GM10248 (cell line): ENCODE measurements at regions not wholly inside any gene's neighbourhood (a gene's known extent, or its start where the extent isn't known, plus 50 kb on each side); places are given as distances from the start of the nearest gene placed in this dataset.

Source experiments
- CTCF ChIA-PET: fragments of 300-600 bp; sonication (Branson Sonifier 250); formaldehyde crosslinking; extraction: SDS; loops from one replicate; lab custom pipeline; 2021; ENCODE audit warnings: antibody characterized with exemption; lab: Yijun Ruan, JAX
- POLR2A ChIA-PET: fragments of 350-650 bp; sonication (Branson Sonifier 250); formaldehyde crosslinking; extraction: SDS; loops from one replicate; lab custom pipeline; 2020; ENCODE audit warnings: antibody characterized with exemption; lab: Yijun Ruan, JAX
- DNase-seq: peaks from one replicate; pipeline ENCODE4 v3.0.0; 2012; ENCODE audit errors: extremely low spot score
- TF ChIP-seq, protein P1 (sequence below): IDR thresholded peaks from 2 replicates; pipeline ENCODE4 v1.5.1; 2012; ENCODE audit warnings: mild to moderate bottlenecking, low read depth; ENCODE audit errors: extremely low read depth, missing control alignments, control extremely low read depth

DNA sequence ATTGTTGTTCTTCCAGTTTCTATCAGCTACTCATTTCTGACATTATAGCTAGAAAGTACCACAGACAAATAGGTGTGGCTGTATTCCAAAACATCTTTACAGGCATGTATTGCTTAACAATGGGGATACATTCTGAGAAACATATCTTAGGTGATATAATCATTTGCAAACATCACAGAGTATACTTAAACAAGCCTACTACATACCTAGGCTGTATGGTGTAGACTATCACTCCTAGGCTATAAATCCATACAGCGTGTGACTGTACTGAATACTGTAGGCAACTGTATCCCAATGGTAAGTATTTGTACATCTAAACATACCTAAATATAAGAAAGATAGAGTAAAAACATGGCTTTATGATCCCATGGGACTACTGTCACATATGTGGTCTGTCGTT lies 231.8 kb downstream of the ETS1 start:
- TF ChIP-seq, protein P1, sequence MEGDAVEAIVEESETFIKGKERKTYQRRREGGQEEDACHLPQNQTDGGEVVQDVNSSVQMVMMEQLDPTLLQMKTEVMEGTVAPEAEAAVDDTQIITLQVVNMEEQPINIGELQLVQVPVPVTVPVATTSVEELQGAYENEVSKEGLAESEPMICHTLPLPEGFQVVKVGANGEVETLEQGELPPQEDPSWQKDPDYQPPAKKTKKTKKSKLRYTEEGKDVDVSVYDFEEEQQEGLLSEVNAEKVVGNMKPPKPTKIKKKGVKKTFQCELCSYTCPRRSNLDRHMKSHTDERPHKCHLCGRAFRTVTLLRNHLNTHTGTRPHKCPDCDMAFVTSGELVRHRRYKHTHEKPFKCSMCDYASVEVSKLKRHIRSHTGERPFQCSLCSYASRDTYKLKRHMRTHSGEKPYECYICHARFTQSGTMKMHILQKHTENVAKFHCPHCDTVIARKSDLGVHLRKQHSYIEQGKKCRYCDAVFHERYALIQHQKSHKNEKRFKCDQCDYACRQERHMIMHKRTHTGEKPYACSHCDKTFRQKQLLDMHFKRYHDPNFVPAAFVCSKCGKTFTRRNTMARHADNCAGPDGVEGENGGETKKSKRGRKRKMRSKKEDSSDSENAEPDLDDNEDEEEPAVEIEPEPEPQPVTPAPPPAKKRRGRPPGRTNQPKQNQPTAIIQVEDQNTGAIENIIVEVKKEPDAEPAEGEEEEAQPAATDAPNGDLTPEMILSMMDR, result no peak
- ChIA-PET CTCF (interaction anchor here (1.0 to 1.5 kb wide), 2 partner anchors 13 to 20 kb away, joined by 3 to 6 read pairs; no protein-coding TSS in a partner anchor), POLR2A (no interaction called here)
- no peak for DNase-seq

DNA sequence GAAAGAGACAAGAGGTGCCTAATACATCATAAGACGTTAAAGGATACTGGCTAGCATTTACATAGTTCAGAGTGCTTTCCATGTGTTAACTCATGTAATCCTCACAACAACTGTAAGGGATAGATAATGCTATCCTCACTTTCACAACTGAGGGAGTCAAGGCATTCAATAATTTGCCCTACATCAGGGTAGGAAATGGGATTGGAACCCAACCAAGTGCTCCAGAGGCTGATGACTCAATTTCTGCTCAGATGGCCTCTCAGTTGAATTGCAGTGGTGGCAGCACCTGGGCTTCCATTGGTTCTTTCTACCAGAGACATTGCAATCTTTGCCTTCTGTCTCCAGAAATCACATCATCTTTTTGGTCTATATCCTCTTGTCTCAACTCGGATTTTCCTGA lies 232.9 kb downstream of the ETS1 start:
- POLR2A ChIA-PET, result no interaction called here
- DNase-seq, result no peak
- TF ChIP-seq, protein P1, result no peak
- CTCF ChIA-PET, result interaction anchor here (1.5 kb wide), 2 partner anchors 12 to 31 kb away, joined by 3 to 6 read pairs; no protein-coding TSS in a partner anchor

DNA sequence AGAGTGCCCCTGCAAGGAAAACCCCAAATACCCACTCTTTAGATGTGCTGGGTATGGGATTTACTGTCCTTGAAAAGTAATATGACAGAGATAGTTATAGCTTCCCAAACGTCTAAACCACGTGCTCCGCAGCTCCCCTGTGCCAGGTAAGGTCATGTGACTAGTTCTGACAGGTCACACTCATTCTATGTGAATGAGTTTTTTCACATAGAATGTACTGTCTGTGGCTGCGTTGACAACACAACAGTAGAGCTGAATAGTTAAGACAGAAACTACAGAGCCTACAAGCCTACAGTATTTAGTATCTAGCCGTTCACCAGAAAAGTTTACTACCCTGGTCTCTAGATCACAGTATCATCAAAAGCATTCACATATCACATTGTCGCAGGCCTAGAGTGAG lies 236.2 kb downstream of the ETS1 start:
- CTCF ChIA-PET, result interaction anchor here (0.7 to 1.2 kb wide), 3 partner anchors 10 to 12 kb away, joined by 3 read pairs; no protein-coding TSS in a partner anchor
- TF ChIP-seq, protein P1, result no peak
- no peak for DNase-seq
- POLR2A ChIA-PET, result no interaction called here

DNA sequence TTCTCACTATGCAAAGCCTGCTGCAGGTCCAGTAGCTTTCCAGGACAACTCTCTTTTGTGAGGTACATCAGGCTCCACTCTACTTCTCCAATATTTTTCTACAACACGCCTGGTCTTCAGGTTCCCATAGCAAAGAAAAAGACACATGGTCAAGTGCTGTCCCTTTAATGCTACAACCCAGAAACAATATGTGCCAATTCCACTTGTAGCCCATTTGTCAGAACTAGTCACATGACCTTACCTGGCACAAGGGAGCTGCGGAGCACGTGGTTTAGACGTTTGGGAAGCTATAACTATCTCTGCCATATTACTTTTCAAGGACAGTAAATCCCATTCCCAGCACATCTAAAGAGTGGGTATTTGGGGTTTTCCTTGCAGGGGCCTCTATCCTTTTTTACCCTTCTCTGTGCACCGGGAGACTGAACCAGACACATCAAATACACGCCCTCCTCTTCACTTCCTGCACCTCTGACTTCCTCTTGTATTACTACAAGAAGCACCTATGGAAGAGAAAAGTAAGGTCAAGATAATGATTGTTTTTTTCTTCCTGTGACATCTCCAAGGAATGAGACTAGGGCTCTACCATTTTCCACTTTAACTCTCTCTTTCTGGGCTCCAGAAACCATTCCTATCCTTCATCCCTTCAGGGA lies 237.6 kb downstream of the ETS1 start:
- CTCF ChIA-PET, result interaction anchor here (0.9 to 1.4 kb wide), 2 partner anchors 14 to 281 kb away, joined by 3 to 4 read pairs; no protein-coding TSS in a partner anchor
- DNase-seq, result no peak
- POLR2A ChIA-PET, result no interaction called here
- TF ChIP-seq, protein P1, result no peak

DNA sequence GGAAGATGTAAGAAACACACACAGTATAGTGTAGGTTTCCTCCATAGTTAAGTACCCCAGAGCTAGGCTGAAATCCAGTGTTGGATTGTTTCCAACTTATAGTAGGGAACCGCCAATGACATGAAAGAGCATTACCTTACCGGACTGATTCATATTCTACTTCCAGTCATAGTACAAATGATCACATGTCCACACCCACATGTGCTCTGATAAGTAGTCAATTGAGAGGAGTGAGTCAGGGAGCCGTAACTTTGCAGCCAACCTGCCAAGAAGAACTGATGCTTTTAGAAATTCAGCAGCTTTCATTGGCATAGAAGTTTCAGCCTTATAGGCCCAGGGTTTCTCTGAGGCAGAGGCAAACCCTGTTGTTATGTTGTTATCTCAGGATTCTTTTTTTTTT lies 240.6 kb downstream of the ETS1 start:
- TF ChIP-seq, protein P1, result no peak
- DNase-seq, result no peak
- POLR2A ChIA-PET, result no interaction called here
- CTCF ChIA-PET, result interaction anchor here (1.2 to 1.3 kb wide), 2 partner anchors 11 to 56 kb away, joined by 3 read pairs; no protein-coding TSS in a partner anchor

DNA sequence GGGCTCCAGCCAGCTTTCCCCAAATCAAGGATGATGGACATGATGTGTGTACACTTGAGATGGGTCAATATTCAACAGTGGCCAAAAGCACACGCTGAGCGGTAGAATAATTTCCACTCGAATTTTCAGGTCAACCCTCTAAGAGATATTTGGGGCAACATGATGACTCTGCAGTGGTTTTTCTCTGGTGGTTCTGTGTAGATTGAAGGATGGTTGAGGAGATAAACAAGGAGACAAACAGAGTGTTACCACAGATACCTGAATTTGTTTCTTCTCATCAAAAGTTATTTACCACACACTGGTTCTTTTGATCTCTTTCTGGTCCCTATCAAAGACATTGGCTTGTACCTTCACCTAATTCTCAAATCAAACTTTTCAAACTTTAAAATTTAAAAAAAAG lies 242.0 kb downstream of the ETS1 start:
- ChIA-PET POLR2A (no interaction called here), CTCF (interaction anchor here (1.1 kb wide), 1 partner anchor 12 kb away, joined by 3 read pairs; no protein-coding TSS in a partner anchor)
- TF ChIP-seq, protein P1, result no peak
- DNase-seq, result no peak
